Mammary epithelial cell (primary cell): ENCODE measurements at regions not wholly inside any gene's neighbourhood (a gene's known extent, or its start where the extent isn't known, plus 50 kb on each side); places are given as distances from the start of the nearest gene placed in this dataset.

ENCODE experiments used
- EZH2 ChIP-seq: IDR thresholded peaks from 2 replicates; pipeline ENCODE4 v1.6.1; 2012; ENCODE audit warnings: low read length, inconsistent platforms, borderline replicate concordance
- TF ChIP-seq, protein P1 (sequence below), 2 donors: IDR thresholded peaks in 1 of 2; conservative IDR thresholded peaks in 1 of 2; 2 replicates each; pipeline ENCODE4 v1.5.1; 2011 to 2012; ENCODE audit warnings: inconsistent platforms in 2 of 2, low read length in 2 of 2, mild to moderate bottlenecking in 2 of 2, control low read depth in 1 of 2, low read depth in 1 of 2; ENCODE audit not compliant: insufficient read depth in 1 of 2; ENCODE audit errors: extremely low read depth in 1 of 2

GRCh38 chr11:114892381-114893197, 214.3 kb downstream of the NXPE2 start:
- TF ChIP-seq, protein P1, sequence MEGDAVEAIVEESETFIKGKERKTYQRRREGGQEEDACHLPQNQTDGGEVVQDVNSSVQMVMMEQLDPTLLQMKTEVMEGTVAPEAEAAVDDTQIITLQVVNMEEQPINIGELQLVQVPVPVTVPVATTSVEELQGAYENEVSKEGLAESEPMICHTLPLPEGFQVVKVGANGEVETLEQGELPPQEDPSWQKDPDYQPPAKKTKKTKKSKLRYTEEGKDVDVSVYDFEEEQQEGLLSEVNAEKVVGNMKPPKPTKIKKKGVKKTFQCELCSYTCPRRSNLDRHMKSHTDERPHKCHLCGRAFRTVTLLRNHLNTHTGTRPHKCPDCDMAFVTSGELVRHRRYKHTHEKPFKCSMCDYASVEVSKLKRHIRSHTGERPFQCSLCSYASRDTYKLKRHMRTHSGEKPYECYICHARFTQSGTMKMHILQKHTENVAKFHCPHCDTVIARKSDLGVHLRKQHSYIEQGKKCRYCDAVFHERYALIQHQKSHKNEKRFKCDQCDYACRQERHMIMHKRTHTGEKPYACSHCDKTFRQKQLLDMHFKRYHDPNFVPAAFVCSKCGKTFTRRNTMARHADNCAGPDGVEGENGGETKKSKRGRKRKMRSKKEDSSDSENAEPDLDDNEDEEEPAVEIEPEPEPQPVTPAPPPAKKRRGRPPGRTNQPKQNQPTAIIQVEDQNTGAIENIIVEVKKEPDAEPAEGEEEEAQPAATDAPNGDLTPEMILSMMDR (conservative IDR thresholded peaks at IDR 0.05 in 1 of 2, IDR thresholded peaks at IDR 0.05 in 1 of 2; ENCODE audit: extremely low read depth in 1 of 2, insufficient read depth in 1 of 2, low read depth in 1 of 2, low read length in 2 of 2), result peak; percentile 41 to 49
- TF ChIP-seq EZH2, result no peak
